AG09319 (cell line): ENCODE measurements at regions not wholly inside any gene's neighbourhood (a gene's known extent, or its start where the extent isn't known, plus 50 kb on each side); places are given as distances from the start of the nearest gene placed in this dataset.

Source experiments
- DNase-seq: peaks from one replicate; pipeline ENCODE4 v3.0.0-alpha.2; 2010; ENCODE audit warnings: low read depth; ENCODE audit errors: extremely low read depth
- TF ChIP-seq, protein P1 (sequence below): IDR thresholded peaks from 2 replicates; pipeline ENCODE4 v1.5.1; 2011; ENCODE audit warnings: low read depth, mild to moderate bottlenecking, inconsistent platforms, low read length, moderate library complexity

DNA sequence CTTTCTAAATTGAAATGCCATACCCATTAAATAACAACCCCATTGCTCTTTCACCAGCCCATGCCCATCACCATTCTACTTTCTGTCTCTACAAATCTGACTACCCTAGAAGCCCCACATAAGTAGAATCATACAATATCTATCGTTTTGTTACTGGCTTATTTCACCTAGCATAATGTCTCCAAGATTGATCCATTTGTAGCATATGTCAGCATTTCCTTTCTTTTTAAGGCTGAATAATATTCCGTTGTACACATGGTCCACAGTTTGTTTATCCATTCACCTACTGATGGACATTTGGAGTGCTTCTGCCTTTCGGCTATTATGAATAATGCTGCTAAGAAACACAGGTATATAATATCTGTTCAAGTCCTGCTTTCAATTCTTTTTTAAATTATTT is 393.1 kb upstream of the SOX9 start:
- TF ChIP-seq, protein P1, sequence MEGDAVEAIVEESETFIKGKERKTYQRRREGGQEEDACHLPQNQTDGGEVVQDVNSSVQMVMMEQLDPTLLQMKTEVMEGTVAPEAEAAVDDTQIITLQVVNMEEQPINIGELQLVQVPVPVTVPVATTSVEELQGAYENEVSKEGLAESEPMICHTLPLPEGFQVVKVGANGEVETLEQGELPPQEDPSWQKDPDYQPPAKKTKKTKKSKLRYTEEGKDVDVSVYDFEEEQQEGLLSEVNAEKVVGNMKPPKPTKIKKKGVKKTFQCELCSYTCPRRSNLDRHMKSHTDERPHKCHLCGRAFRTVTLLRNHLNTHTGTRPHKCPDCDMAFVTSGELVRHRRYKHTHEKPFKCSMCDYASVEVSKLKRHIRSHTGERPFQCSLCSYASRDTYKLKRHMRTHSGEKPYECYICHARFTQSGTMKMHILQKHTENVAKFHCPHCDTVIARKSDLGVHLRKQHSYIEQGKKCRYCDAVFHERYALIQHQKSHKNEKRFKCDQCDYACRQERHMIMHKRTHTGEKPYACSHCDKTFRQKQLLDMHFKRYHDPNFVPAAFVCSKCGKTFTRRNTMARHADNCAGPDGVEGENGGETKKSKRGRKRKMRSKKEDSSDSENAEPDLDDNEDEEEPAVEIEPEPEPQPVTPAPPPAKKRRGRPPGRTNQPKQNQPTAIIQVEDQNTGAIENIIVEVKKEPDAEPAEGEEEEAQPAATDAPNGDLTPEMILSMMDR, result no peak
- no peak for DNase-seq

DNA sequence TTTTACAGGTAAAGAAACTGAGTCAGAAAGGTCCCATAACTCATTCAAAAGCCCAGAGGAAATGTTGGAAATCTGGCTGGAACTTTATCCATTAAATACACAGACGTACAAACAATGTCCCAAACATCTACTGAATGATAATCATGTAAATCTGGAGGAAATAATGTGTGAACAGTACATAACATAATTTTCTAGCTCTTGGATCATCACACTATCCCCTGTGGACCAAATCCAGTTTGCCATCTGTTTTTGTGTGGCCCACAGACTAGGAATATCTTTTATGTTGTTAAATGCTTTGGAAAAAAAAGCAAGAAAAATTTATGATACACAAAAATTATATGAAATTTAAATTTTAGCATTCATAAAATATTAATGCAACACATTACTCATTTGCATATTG is 389.9 kb upstream of the SOX9 start:
- TF ChIP-seq, protein P1, result no peak
- DNase-seq, result no peak

DNA sequence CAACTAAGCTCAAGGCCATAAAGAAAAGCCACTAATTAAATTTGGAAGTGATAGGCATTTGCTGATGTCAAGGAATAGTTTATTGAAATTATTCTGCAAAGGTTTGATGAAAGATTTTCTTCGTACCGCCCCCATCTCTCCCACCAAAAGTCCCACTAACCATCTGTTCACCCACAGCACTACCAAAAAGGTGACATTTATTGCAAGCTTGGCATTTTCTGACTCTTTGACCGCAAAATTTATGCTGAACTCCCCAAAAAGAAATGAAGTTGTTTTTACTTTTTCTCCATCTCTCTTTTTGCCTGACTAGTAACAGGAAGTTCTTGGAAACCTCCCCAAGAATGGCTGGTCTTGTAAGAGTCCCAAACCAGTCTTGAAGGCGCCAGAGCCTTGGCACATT is 384.9 kb upstream of the SOX9 start:
- DNase-seq, result no peak
- TF ChIP-seq, protein P1, result no peak

DNA sequence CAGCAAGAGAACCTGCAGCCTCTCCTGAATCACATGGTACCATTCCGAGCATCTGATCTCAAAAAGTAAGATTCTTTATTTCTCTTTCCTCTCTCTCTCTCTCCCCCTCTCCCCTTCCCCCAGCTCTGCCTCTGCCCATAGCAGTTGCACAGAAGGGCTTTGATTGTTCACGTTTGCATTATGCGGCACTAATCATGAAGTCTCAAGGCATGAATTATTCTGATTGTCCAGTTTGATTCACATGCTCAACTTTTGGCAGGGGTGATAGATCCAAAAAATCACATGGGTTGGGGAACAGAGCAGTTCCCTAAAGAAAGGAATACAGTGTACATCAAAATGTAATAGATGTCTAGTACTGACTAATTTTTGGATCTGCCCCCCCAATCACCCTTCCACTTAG is 380.0 kb upstream of the SOX9 start:
- no peak for DNase-seq
- TF ChIP-seq, protein P1, result no peak

DNA sequence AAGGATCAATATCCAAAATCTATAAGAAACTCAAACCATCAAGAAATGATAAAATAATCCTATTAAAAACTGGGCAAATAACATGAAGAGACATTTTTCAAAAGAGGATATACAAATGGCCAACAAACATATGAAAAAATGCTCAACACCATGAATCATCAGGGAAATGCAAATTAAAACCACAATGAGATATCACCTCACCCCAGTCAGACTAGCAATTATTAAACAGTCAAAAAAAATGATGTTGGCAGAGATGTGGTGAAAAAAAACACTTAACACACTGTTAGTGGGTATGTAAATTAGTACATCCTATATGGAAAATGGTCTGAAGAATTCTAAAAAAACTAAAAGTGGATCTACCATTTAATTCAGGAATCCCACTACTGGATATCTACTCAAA is 379.0 kb upstream of the SOX9 start:
- TF ChIP-seq, protein P1, result no peak
- DNase-seq, result no peak

DNA sequence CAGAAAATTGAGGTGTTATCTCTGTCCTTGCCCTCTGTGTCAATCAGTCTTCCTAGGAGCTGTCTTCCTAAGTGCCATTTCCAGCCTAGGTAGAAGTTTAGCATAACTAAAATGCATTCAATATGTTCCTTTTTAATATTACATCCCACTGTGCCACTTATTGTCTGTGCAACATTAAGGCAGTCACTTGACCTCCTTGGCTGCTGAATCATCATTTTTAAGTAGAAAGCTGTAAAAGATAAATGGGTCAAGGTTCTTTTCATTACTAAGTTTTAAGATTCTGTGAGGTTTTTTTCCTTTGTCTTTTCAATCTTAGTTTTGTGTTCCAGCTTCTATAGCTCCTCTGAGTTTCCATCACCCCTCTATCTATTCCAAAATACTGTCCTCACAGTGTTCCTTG is 371.9 kb upstream of the SOX9 start:
- DNase-seq, result no peak
- TF ChIP-seq, protein P1, result no peak

DNA sequence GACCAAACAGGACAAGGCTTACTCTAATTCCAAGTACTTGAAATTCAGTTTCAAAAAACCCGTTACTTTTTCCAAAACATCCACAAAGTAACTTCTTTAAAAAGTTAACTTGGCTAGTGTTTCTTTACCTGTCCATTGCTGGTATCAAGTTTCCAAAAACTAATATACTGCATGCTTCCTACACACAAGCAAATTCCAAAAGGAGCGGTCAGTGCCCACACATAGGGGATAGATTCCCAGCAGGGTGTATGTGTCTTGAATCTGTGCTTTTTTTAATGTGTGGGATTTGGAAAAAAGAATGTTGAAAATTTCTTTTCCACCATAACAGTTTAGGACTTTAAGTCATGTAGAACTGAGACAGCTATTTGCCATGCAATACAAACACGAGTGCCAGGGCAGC is 367.8 kb upstream of the SOX9 start:
- DNase-seq, result no peak
- TF ChIP-seq, protein P1, result no peak
